ENCODE measurements at regions not wholly inside any gene's neighbourhood (a gene's known extent, or its start where the extent isn't known, plus 50 kb on each side); places are given as distances from the start of the nearest gene placed in this dataset.

DNA sequence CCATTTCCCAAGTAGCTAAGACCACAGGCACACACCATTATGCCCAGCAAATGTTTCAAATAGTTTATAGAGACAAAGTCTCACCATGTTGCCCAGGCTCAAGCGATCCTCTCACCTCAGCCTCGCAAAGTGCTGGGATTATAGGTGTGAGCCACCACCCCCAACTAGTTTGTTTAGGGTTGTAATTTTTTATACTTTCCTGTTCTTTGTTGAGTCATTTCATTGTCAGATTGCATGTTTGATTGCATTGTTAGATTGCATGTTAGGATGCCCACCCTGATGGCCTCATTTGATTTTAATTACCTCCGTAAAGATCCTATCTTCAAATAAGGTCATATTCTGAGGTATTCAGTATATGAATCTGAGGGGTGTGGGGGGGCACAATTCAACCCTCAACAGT lies 73.3 kb upstream of the SASH1 start:
- H3K4me2 ChIP-seq (ENCODE audit: insufficient read depth in 1 of 2, low read depth in 2 of 2, low read length in 2 of 2) = no peak overlapping the region
- no peak overlapping the region for H3K27ac ChIP-seq (ENCODE audit: low read depth, low read length)
- H2BK120ac ChIP-seq (replicated peaks; ENCODE audit: low read depth, low read length) = no peak overlapping the region
- H3K4me1 ChIP-seq (replicated peaks in 1 of 4; ENCODE audit: control insufficient read depth in 3 of 4, insufficient read depth in 4 of 4, low read length in 3 of 4) = peaks cover 0 to 4% (median 3%) of the 10 kb centered on the region in 4 experiments; a peak in 4 of 7 replicates
- no peak for TF ChIP-seq KDM5A (IDR thresholded peaks at IDR 0.05; ENCODE audit: low read length)
- no peak overlapping the region for H3K23ac ChIP-seq (ENCODE audit: insufficient read length)
- H2BK20ac ChIP-seq (ENCODE audit: low read length) = no peak overlapping the region
- no peak overlapping the region for H4K91ac ChIP-seq (replicated peaks; ENCODE audit: insufficient read length, low read length)
- FAIRE-seq (no peak), DNase-seq (ENCODE audit: low read depth in 1 of 2, low spot score in 2 of 2) (no peak)
- H3K14ac ChIP-seq (ENCODE audit: insufficient read length) = no peak overlapping the region
- H2BK15ac ChIP-seq (ENCODE audit: low read length) = no peak overlapping the region
- no peak overlapping the region for H3K9ac ChIP-seq (replicated peaks in 1 of 4; ENCODE audit: extremely low read depth in 1 of 4, low read depth in 3 of 4, low read length in 3 of 4)
- H2AFZ ChIP-seq (ENCODE audit: low read length) = no peak overlapping the region
- H3K27me3 ChIP-seq (replicated peaks in 1 of 4; ENCODE audit: control insufficient read depth in 3 of 4, extremely low read depth in 1 of 4, insufficient read depth in 3 of 4, low read length in 3 of 4) = no peaks in the 10 kb centered on the region
- 88% methylated on average over 3 of the region's 3 CpGs; no CpG with 5 or more reads in 1 of the 2 experiments for WGBS, 2 experiments (ENCODE audit: extremely low coverage in 1 of 2, insufficient coverage in 1 of 2, insufficient read length in 1 of 2, insufficient replicate concordance in 2 of 2, low coverage in 1 of 2, low lambda C conversion rate in 2 of 2, missing lambda C conversion rate in 1 of 2)
- no peaks in the 10 kb centered on the region; the same call in 1 of the 2 replicates for H3K79me1 ChIP-seq (ENCODE audit: low read depth, low read length)
- no peak overlapping the region for H3K18ac ChIP-seq (ENCODE audit: extremely low read depth, low read length)
- no peaks in the 10 kb centered on the region for H3K9me3 ChIP-seq (ENCODE audit: insufficient read depth in 2 of 2, low read depth in 1 of 2, low read length in 1 of 2)
- H4K5ac ChIP-seq (ENCODE audit: insufficient read length, low read depth, low read length) = no peak overlapping the region
- POLR2A ChIA-PET (ENCODE audit: partially characterized antibody) = no interaction called here
- H3K56ac ChIP-seq (replicated peaks; ENCODE audit: insufficient read length, low read depth, low read length) = no peak overlapping the region
- H3K4me3 ChIP-seq (ENCODE audit: extremely low read depth in 1 of 4, insufficient read depth in 2 of 4, low read depth in 3 of 4, low read length in 4 of 4) = no peak overlapping the region
- no peak overlapping the region for H2AK5ac ChIP-seq (ENCODE audit: low read depth, low read length)
- H3K23me2 ChIP-seq (ENCODE audit: low read depth, low read length) = no peaks in the 10 kb centered on the region
- no peaks in the 10 kb centered on the region for H4K20me1 ChIP-seq (replicated peaks in 1 of 2; ENCODE audit: control insufficient read depth in 1 of 2, insufficient read depth in 2 of 2, low read length in 2 of 2)
- CTCF ChIA-PET (ENCODE audit: partially characterized antibody) = interaction anchor here (0.6 kb wide), 1 partner anchor 241 kb away, joined by 3 read pairs; no protein-coding TSS in a partner anchor
- no peaks in the 10 kb centered on the region for H3K79me2 ChIP-seq (ENCODE audit: control insufficient read depth in 1 of 2, insufficient read depth in 2 of 2, low read length in 2 of 2)
- no peaks in the 10 kb centered on the region for H3K36me3 ChIP-seq (ENCODE audit: control insufficient read depth in 2 of 4, insufficient read depth in 4 of 4, low read length in 3 of 4)
- no peak overlapping the region for H2BK5ac ChIP-seq (ENCODE audit: low read depth, low read length)
- H3K4ac ChIP-seq (replicated peaks; ENCODE audit: insufficient read length, low read depth, low read length) = no peak overlapping the region
- H2BK12ac ChIP-seq (ENCODE audit: low read depth, low read length) = no peak overlapping the region
- H4K8ac ChIP-seq (ENCODE audit: extremely low read depth, insufficient read depth, low read length) = no peak overlapping the region

All from H1 (cell line).